Skeletal muscle satellite cell (primary cell): ENCODE measurements at regions not wholly inside any gene's neighbourhood (a gene's known extent, or its start where the extent isn't known, plus 50 kb on each side); places are given as distances from the start of the nearest gene placed in this dataset.
"Not testable (repeated sequence)": the region's sequence is repeated elsewhere in the genome, so short reads cannot be mapped to it uniquely, and the experiment has no call there.

Experiments
- H3K27me3 ChIP-seq: 2 replicates; pipeline ENCODE4 v1.7.0; 2013; ENCODE audit warnings: low read length; ENCODE audit not compliant: control insufficient read depth, insufficient read depth
- H3K36me3 ChIP-seq: 2 replicates; pipeline ENCODE4 v1.7.0; 2013; ENCODE audit warnings: mild to moderate bottlenecking, control low read depth, low read length; ENCODE audit not compliant: insufficient read depth
- H3K4me1 ChIP-seq: 2 replicates; pipeline ENCODE4 v1.7.0; 2013; ENCODE audit warnings: low read length; ENCODE audit not compliant: control insufficient read depth, insufficient read depth
- H3K4me2 ChIP-seq: 2 replicates; pipeline ENCODE4 v1.7.0; 2013; ENCODE audit warnings: mild to moderate bottlenecking, low read length
- H3K4me3 ChIP-seq: 2 replicates; pipeline ENCODE4 v1.7.0; 2013; ENCODE audit warnings: low read length
- H3K9ac ChIP-seq: 2 replicates; pipeline ENCODE4 v1.7.0; 2013; ENCODE audit warnings: mild to moderate bottlenecking, low read depth, low read length, moderate library complexity
- H3K9me3 ChIP-seq: replicated peaks from 2 replicates; pipeline ENCODE4 v1.7.0; 2013; ENCODE audit warnings: mild to moderate bottlenecking, control low read depth, low read length

- H3K4me2 ChIP-seq: no peak overlapping the region
- H3K36me3 ChIP-seq: no peaks in the 10 kb centered on the region
- H3K4me3 ChIP-seq: no peak overlapping the region
- H3K9ac ChIP-seq: no peak overlapping the region
- no peaks in the 10 kb centered on the region for H3K9me3 ChIP-seq
- H3K27me3 ChIP-seq: no peaks in the 10 kb centered on the region
- no peaks in the 10 kb centered on the region for H3K4me1 ChIP-seq
These were observed 197.7 kb upstream of the MGAT5 start for GRCh38 chr2:134056173-134056572.

- not testable (repeated sequence) for H3K4me2 ChIP-seq, H3K27me3 ChIP-seq, H3K9ac ChIP-seq, H3K4me1 ChIP-seq, H3K4me3 ChIP-seq, H3K9me3 ChIP-seq, H3K36me3 ChIP-seq
These were observed 192.8 kb upstream of the MGAT5 start for GRCh38 chr2:134061066-134061465.

GRCh38 chr2:134062235-134062634, 191.6 kb upstream of the MGAT5 start:
- H3K9ac ChIP-seq: not testable (repeated sequence)

GRCh38 chr2:134063916-134064315, 190.0 kb upstream of the MGAT5 start:
- H3K4me3 ChIP-seq, H3K36me3 ChIP-seq, H3K4me1 ChIP-seq, H3K9me3 ChIP-seq, H3K4me2 ChIP-seq, H3K9ac ChIP-seq, H3K27me3 ChIP-seq: not testable (repeated sequence)

More at GRCh38 chr2:134062235-134062634, 191.6 kb upstream of the MGAT5 start:
- H3K36me3 ChIP-seq, H3K4me2 ChIP-seq, H3K4me1 ChIP-seq, H3K9me3 ChIP-seq, H3K4me3 ChIP-seq, H3K27me3 ChIP-seq: not testable (repeated sequence)

GRCh38 chr2:134070281-134070741, 183.6 kb upstream of the MGAT5 start:
- H3K9me3 ChIP-seq: no peaks in the 10 kb centered on the region
- H3K4me2 ChIP-seq: peak overlapping the region; percentile 52
- no peaks in the 10 kb centered on the region for H3K27me3 ChIP-seq
- no peaks in the 10 kb centered on the region for H3K36me3 ChIP-seq
- H3K4me1 ChIP-seq: no peaks in the 10 kb centered on the region
- H3K9ac ChIP-seq: no peak overlapping the region
- H3K4me3 ChIP-seq: no peak overlapping the region

- no peaks in the 10 kb centered on the region for H3K36me3 ChIP-seq
- H3K4me2 ChIP-seq: no peak overlapping the region
- H3K9ac ChIP-seq: no peak overlapping the region
- no peaks in the 10 kb centered on the region for H3K4me1 ChIP-seq
- H3K9me3 ChIP-seq: no peaks in the 10 kb centered on the region
- no peak overlapping the region for H3K4me3 ChIP-seq
- no peaks in the 10 kb centered on the region for H3K27me3 ChIP-seq
These were observed 181.5 kb upstream of the MGAT5 start for GRCh38 chr2:134072341-134072740.

GRCh38 chr2:134073023-134073422, 180.8 kb upstream of the MGAT5 start:
- Histone ChIP-seq H3K9ac (no peak overlapping the region), H3K4me1 (no peaks in the 10 kb centered on the region), H3K36me3 (no peaks in the 10 kb centered on the region), H3K9me3 (no peaks in the 10 kb centered on the region), H3K4me3 (no peak overlapping the region), H3K27me3 (peaks cover 4% of the 10 kb centered on the region), H3K4me2 (no peak overlapping the region)

GRCh38 chr2:134074619-134075018, 179.3 kb upstream of the MGAT5 start:
- H3K9ac ChIP-seq: no peak overlapping the region
- no peak overlapping the region for H3K4me3 ChIP-seq
- H3K36me3 ChIP-seq: no peaks in the 10 kb centered on the region
- H3K9me3 ChIP-seq: no peaks in the 10 kb centered on the region
- H3K4me2 ChIP-seq: no peak overlapping the region
- peaks cover 9% of the 10 kb centered on the region for H3K27me3 ChIP-seq
- H3K4me1 ChIP-seq: no peaks in the 10 kb centered on the region

- H3K36me3 ChIP-seq: no peaks in the 10 kb centered on the region
- peaks cover 9% of the 10 kb centered on the region for H3K27me3 ChIP-seq
- no peaks in the 10 kb centered on the region for H3K4me1 ChIP-seq
- no peak overlapping the region for H3K4me3 ChIP-seq
- H3K9ac ChIP-seq: no peak overlapping the region
- H3K9me3 ChIP-seq: no peaks in the 10 kb centered on the region
- no peak overlapping the region for H3K4me2 ChIP-seq
These were observed 178.7 kb upstream of the MGAT5 start for GRCh38 chr2:134075204-134075603.

- peaks cover 27% of the 10 kb centered on the region for H3K27me3 ChIP-seq
- no peaks in the 10 kb centered on the region for H3K9me3 ChIP-seq
- no peak overlapping the region for H3K4me3 ChIP-seq
- H3K36me3 ChIP-seq: no peaks in the 10 kb centered on the region
- H3K4me2 ChIP-seq: no peak overlapping the region
- no peak overlapping the region for H3K9ac ChIP-seq
- H3K4me1 ChIP-seq: no peaks in the 10 kb centered on the region
These were observed 175.5 kb upstream of the MGAT5 start for GRCh38 chr2:134078354-134078753.

GRCh38 chr2:134079373-134079772, 174.5 kb upstream of the MGAT5 start:
- Histone ChIP-seq H3K36me3 (no peaks in the 10 kb centered on the region), H3K4me3 (no peak overlapping the region), H3K9ac (no peak overlapping the region), H3K9me3 (no peaks in the 10 kb centered on the region), H3K4me1 (no peaks in the 10 kb centered on the region), H3K27me3 (peaks cover 27% of the 10 kb centered on the region), H3K4me2 (no peak overlapping the region)

GRCh38 chr2:134080386-134081089, 173.3 kb upstream of the MGAT5 start:
- no peaks in the 10 kb centered on the region for H3K4me1 ChIP-seq
- no peak overlapping the region for H3K4me3 ChIP-seq
- H3K27me3 ChIP-seq: peaks cover 27% of the 10 kb centered on the region
- H3K9ac ChIP-seq: no peak overlapping the region
- H3K9me3 ChIP-seq: no peaks in the 10 kb centered on the region
- no peak overlapping the region for H3K4me2 ChIP-seq
- no peaks in the 10 kb centered on the region for H3K36me3 ChIP-seq
